A549 (cell line): ENCODE measurements at regions not wholly inside any gene's neighbourhood (a gene's known extent, or its start where the extent isn't known, plus 50 kb on each side); places are given as distances from the start of the nearest gene placed in this dataset.
"Not testable (repeated sequence)": the region's sequence is repeated elsewhere in the genome, so short reads cannot be mapped to it uniquely, and the experiment has no call there.

Experiments used
- ATAC-seq, 2 experiments: fragments of 200-7000 bp in 1 of 2; fragments of >200 bp in 1 of 2; cut with Nextera tagmentation in 1 of 2; cut with Tn5 transposase in 1 of 2; 3 replicates each; pipeline versions ENCODE4 v1.8.0 to v1.9.1; 2018 to 2020; ENCODE audit warnings: mild to moderate bottlenecking in 1 of 2, moderate library complexity in 1 of 2
- CTCF ChIA-PET: fragments of 300-600 bp; sonication (Branson Sonifier 250); formaldehyde crosslinking; extraction: SDS; loops from one replicate; lab custom pipeline; 2021; ENCODE audit warnings: antibody characterized with exemption, inconsistent platforms; lab: Yijun Ruan, JAX
- POLR2A ChIA-PET: fragments of 350-600 bp; formaldehyde crosslinking; extraction: SDS; loops from one replicate; lab custom pipeline; 2021; ENCODE audit warnings: antibody characterized with exemption, inconsistent platforms; lab: Yijun Ruan, JAX
- DNase-seq, 2 experiments: peaks; one replicate each; pipeline versions ENCODE4 v3.0.0 to v3.0.0-alpha.2; 2011 to 2016; ENCODE audit warnings: low read depth in 1 of 2, low spot score in 1 of 2
- FAIRE-seq: peaks from 2 replicates; lab custom pipeline; 2011; peaks lifted over from hg19 to GRCh38; lab: Jason Lieb, UNC
- H3K27ac ChIP-seq, 2 experiments: fragments of >200 bp; sonication (Bioruptor Twin); formaldehyde crosslinking; 3 replicates each; pipeline ENCODE4 v1.5.1; 2016 to 2017
- H3K4me1 ChIP-seq: fragments of >200 bp; sonication (Bioruptor Twin); formaldehyde crosslinking; 3 replicates; pipeline ENCODE4 v1.6.1; 2016
- H3K4me2 ChIP-seq: fragments of >200 bp; sonication (Bioruptor Twin); formaldehyde crosslinking; 3 replicates; pipeline ENCODE4 v1.6.1; 2016
- H3K4me3 ChIP-seq: fragments of >200 bp; sonication (Bioruptor Twin); formaldehyde crosslinking; 3 replicates; pipeline ENCODE4 v1.5.1; 2016
- H3K9me3 ChIP-seq: fragments of >200 bp; sonication (Bioruptor Twin); formaldehyde crosslinking; 3 replicates; pipeline ENCODE4 v1.6.1; 2016
- EP300 ChIP-seq, 2 experiments: fragments of >200 bp; sonication (Bioruptor Twin); formaldehyde crosslinking; IDR thresholded peaks; 2 replicates in 1 of 2; 3 replicates in 1 of 2; pipeline ENCODE4 v1.6.1; 2016 to 2017
- HOXB5 ChIP-seq: fragments of 250-450 bp; sonication (Bioruptor Pico); IDR thresholded peaks from 2 replicates; pipeline ENCODE4 v1.5.0; 2020; ENCODE audit warnings: mild to moderate bottlenecking, moderate library complexity
- JUN ChIP-seq, 2 experiments: fragments of >200 bp; sonication (Bioruptor Twin); formaldehyde crosslinking; IDR thresholded peaks; 2 replicates in 1 of 2; 3 replicates in 1 of 2; pipeline ENCODE4 v1.6.1; 2016 to 2017
- NFE2L2 ChIP-seq: fragments of 150-350 bp; conservative IDR thresholded peaks from 2 replicates; pipeline ENCODE4 v1.6.1; 2014; ENCODE audit warnings: low read length
- NR3C1 ChIP-seq: fragments of >200 bp; sonication (Bioruptor Twin); formaldehyde crosslinking; IDR thresholded peaks from 3 replicates; pipeline ENCODE4 v1.6.1; 2017
- PHF8 ChIP-seq: fragments of 200-600 bp; sonication (generic); IDR thresholded peaks from 2 replicates; pipeline ENCODE4 v1.6.1; 2016; ENCODE audit warnings: low read depth, mild to moderate bottlenecking, antibody characterized with exemption, moderate library complexity, borderline replicate concordance
- POLR2A ChIP-seq: IDR thresholded peaks from 2 replicates; pipeline ENCODE4 v1.6.1; 2012; ENCODE audit warnings: mild to moderate bottlenecking, low read length
- TP53 ChIP-seq: fragments of 250-450 bp; sonication (Bioruptor Pico); IDR thresholded peaks from 2 replicates; pipeline ENCODE4 v1.5.0; 2021; ENCODE audit warnings: mild to moderate bottlenecking, moderate library complexity
- ZC3H11A ChIP-seq: fragments of 450-650 bp; IDR thresholded peaks from 2 replicates; pipeline ENCODE4 v1.6.1; 2014; ENCODE audit warnings: antibody characterized with exemption, mild to moderate bottlenecking
- ZSCAN20 ChIP-seq: fragments of 250-450 bp; sonication (Bioruptor Pico); IDR thresholded peaks from 2 replicates; pipeline ENCODE4 v1.8.0; 2022; ENCODE audit warnings: mild to moderate bottlenecking, moderate library complexity
- WGBS: methylation state at CpG from one replicate; pipeline ENCODE4 v1.1.6; 2017; ENCODE audit errors: missing lambda C conversion rate; 5-methylcytosine and 5-hydroxymethylcytosine counted together
- TF ChIP-seq, protein P1 (sequence below): fragments of 200-600 bp; sonication (generic); IDR thresholded peaks from 2 replicates; pipeline ENCODE4 v1.6.1; 2016; ENCODE audit warnings: antibody characterized with exemption, mild to moderate bottlenecking, moderate library complexity
- TF ChIP-seq, protein P2 (sequence below): fragments of >200 bp; sonication (Bioruptor Twin); formaldehyde crosslinking; IDR thresholded peaks from 3 replicates; pipeline ENCODE4 v1.5.1; 2016
- TF ChIP-seq, protein P3 (sequence below): IDR thresholded peaks from 2 replicates; pipeline ENCODE4 v1.6.1; 2012; ENCODE audit warnings: low read depth, borderline replicate concordance
- TF ChIP-seq, protein P4 (sequence below): fragments of >200 bp; sonication (Bioruptor Twin); formaldehyde crosslinking; IDR thresholded peaks from 3 replicates; pipeline ENCODE4 v1.6.1; 2016
- TF ChIP-seq, protein P5 (sequence below): fragments of 250-450 bp; sonication (Bioruptor Pico); IDR thresholded peaks from 2 replicates; pipeline ENCODE4 v1.5.0; 2020; ENCODE audit warnings: low read depth, mild to moderate bottlenecking, moderate library complexity

DNA sequence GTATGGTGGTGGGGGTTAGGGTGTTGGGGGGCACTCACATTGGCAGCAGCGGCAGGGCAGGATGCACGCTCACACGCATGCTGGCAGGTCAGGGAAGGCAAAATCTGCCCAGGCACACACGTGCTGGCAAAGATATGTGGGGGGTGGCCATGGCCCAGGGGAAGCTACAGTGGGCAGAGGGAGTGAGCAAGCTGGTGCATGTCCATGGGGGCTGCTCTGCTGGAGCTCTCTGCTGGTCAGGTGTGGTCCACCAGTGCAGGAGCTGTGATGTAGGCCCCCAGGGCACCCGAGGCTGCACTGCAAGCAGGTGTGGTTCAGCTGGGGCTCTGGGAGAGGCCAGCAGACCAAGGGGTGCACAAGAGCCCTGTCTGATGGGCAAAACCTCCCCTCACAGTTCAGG is 491.5 kb upstream of the TNP1 start (continued):
- TF ChIP-seq, protein P1, sequence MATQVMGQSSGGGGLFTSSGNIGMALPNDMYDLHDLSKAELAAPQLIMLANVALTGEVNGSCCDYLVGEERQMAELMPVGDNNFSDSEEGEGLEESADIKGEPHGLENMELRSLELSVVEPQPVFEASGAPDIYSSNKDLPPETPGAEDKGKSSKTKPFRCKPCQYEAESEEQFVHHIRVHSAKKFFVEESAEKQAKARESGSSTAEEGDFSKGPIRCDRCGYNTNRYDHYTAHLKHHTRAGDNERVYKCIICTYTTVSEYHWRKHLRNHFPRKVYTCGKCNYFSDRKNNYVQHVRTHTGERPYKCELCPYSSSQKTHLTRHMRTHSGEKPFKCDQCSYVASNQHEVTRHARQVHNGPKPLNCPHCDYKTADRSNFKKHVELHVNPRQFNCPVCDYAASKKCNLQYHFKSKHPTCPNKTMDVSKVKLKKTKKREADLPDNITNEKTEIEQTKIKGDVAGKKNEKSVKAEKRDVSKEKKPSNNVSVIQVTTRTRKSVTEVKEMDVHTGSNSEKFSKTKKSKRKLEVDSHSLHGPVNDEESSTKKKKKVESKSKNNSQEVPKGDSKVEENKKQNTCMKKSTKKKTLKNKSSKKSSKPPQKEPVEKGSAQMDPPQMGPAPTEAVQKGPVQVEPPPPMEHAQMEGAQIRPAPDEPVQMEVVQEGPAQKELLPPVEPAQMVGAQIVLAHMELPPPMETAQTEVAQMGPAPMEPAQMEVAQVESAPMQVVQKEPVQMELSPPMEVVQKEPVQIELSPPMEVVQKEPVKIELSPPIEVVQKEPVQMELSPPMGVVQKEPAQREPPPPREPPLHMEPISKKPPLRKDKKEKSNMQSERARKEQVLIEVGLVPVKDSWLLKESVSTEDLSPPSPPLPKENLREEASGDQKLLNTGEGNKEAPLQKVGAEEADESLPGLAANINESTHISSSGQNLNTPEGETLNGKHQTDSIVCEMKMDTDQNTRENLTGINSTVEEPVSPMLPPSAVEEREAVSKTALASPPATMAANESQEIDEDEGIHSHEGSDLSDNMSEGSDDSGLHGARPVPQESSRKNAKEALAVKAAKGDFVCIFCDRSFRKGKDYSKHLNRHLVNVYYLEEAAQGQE, result no peak
- TF ChIP-seq, protein P2, sequence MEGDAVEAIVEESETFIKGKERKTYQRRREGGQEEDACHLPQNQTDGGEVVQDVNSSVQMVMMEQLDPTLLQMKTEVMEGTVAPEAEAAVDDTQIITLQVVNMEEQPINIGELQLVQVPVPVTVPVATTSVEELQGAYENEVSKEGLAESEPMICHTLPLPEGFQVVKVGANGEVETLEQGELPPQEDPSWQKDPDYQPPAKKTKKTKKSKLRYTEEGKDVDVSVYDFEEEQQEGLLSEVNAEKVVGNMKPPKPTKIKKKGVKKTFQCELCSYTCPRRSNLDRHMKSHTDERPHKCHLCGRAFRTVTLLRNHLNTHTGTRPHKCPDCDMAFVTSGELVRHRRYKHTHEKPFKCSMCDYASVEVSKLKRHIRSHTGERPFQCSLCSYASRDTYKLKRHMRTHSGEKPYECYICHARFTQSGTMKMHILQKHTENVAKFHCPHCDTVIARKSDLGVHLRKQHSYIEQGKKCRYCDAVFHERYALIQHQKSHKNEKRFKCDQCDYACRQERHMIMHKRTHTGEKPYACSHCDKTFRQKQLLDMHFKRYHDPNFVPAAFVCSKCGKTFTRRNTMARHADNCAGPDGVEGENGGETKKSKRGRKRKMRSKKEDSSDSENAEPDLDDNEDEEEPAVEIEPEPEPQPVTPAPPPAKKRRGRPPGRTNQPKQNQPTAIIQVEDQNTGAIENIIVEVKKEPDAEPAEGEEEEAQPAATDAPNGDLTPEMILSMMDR, result no peak
- TF ChIP-seq EP300 (IDR thresholded peaks at IDR 0.05) (no peak), POLR2A (no peak), ZSCAN20 (CRISPR knock-in tag) (no peak), PHF8 (no peak), TP53 (no peak), JUN (IDR thresholded peaks at IDR 0.05) (no peak)
- TF ChIP-seq, protein P3, sequence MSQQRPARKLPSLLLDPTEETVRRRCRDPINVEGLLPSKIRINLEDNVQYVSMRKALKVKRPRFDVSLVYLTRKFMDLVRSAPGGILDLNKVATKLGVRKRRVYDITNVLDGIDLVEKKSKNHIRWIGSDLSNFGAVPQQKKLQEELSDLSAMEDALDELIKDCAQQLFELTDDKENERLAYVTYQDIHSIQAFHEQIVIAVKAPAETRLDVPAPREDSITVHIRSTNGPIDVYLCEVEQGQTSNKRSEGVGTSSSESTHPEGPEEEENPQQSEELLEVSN, result no peak
- TF ChIP-seq, protein P4, sequence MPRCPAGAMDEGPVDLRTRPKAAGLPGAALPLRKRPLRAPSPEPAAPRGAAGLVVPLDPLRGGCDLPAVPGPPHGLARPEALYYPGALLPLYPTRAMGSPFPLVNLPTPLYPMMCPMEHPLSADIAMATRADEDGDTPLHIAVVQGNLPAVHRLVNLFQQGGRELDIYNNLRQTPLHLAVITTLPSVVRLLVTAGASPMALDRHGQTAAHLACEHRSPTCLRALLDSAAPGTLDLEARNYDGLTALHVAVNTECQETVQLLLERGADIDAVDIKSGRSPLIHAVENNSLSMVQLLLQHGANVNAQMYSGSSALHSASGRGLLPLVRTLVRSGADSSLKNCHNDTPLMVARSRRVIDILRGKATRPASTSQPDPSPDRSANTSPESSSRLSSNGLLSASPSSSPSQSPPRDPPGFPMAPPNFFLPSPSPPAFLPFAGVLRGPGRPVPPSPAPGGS, result no peak

DNA sequence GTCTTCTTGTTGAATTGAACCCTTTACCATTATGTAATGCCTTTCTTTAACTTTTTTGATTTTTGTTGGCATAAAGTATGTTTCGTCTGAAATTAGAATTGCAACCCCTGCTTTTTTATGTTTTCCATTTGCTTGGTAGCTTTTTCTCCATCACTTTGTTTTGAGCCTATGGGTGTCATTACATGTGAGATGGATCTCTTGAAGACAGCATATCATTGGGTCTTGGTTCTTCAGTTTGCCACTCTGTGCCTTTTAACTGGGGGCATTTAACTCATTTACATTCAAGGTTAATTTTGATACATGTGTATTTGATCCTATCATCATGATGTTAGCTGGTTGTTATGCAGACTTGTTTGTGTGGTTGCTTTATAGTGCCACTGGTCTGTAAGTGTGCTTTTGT is 489.4 kb upstream of the TNP1 start:
- Histone ChIP-seq H3K9me3 (no peaks in the 10 kb centered on the region), H3K4me3 (no peak overlapping the region), H3K27ac (no peak overlapping the region), H3K4me1 (no peaks in the 10 kb centered on the region), H3K4me2 (no peak overlapping the region)
- ATAC-seq (no peak), DNase-seq (no peak), FAIRE-seq (no peak)
- CTCF ChIA-PET, result no interaction called here
- POLR2A ChIA-PET, result no interaction called here
- WGBS, result 0% methylated on average over 1 of the region's 1 CpG
- TF ChIP-seq ZC3H11A (no peak), NR3C1 (no peak), NFE2L2 (no peak), TP53 (no peak), HOXB5 (CRISPR knock-in tag) (no peak)
- TF ChIP-seq, protein P3, result no peak
- TF ChIP-seq, protein P5, sequence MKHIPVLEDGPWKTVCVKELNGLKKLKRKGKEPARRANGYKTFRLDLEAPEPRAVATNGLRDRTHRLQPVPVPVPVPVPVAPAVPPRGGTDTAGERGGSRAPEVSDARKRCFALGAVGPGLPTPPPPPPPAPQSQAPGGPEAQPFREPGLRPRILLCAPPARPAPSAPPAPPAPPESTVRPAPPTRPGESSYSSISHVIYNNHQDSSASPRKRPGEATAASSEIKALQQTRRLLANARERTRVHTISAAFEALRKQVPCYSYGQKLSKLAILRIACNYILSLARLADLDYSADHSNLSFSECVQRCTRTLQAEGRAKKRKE (CRISPR knock-in tag), result no peak

DNA sequence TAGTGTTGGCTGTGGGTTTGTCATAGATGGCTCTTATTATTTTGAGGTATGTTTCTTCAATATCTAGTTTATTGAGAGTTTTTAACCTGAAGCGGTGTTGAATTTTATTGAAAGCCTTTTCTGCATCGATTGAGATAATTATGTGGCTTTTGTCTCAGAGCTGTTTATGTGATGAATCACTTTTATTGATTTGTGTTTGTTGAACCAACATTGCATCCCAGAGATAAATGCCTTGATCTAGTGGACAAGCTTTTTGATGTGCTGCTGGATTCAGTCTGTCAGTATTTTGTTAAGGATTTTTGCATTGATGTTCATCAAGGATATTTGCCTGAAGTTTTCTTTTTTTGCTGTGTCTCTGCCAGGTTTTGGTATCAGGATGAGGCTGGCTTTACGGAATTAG is 487.8 kb upstream of the TNP1 start:
- 5% methylated on average over 3 of the region's 3 CpGs for WGBS
- H3K4me2 ChIP-seq, ATAC-seq, H3K9me3 ChIP-seq, DNase-seq, POLR2A ChIA-PET, H3K4me3 ChIP-seq, FAIRE-seq, H3K27ac ChIP-seq, H3K4me1 ChIP-seq: not testable (repeated sequence)
- CTCF ChIA-PET, result interaction anchor here (1.1 kb wide), 1 partner anchor 205 kb away, joined by 3 read pairs; no protein-coding TSS in a partner anchor

DNA sequence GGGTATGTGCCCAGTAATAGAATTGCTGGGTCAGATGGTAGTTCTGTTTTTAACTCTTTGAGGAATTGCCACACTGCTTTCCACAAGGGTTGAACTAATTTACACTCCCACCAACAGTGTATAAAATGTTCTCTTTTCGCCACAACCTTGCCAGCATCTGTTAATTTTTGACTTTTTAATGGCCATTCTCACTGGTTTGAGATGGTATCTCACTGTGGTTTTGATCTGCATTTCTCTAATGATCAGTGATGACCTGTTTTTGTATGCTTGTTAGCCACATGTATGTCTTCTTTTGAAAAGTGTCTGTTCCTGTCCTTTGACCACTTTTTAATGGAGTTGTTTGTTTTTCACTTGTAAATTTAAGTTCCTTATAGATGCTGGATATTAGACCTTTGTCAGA is 486.2 kb upstream of the TNP1 start:
- 48% methylated on average over 1 of the region's 1 CpG for WGBS
- H3K9me3 ChIP-seq, H3K27ac ChIP-seq, ATAC-seq, H3K4me3 ChIP-seq, DNase-seq, H3K4me1 ChIP-seq, FAIRE-seq, H3K4me2 ChIP-seq, CTCF ChIA-PET, POLR2A ChIA-PET: not testable (repeated sequence)
